Glutamatergic neuron (in vitro differentiated cells): ENCODE measurements at regions not wholly inside any gene's neighbourhood (a gene's known extent, or its start where the extent isn't known, plus 50 kb on each side); places are given as distances from the start of the nearest gene placed in this dataset.
A peak's percentile ranks its signal among the peaks of the same experiment; 100 is the strongest.

ENCODE experiments used
- DNase-seq: peaks from one replicate; pipeline ENCODE4 v3.0.0; 2022
- H3K27ac Mint-ChIP-seq: one replicate; pipeline ENCODE4 v1.8.0; 2020; ENCODE audit warnings: mild to moderate bottlenecking, mixed read lengths, inconsistent platforms; ENCODE audit not compliant: unreplicated experiment
- H3K27me3 Mint-ChIP-seq: one replicate; pipeline ENCODE4 v1.8.0; 2020; ENCODE audit warnings: mild to moderate bottlenecking, moderate library complexity, mixed read lengths, inconsistent platforms; ENCODE audit not compliant: unreplicated experiment
- H3K36me3 Mint-ChIP-seq: one replicate; pipeline ENCODE4 v1.8.0; 2020; ENCODE audit warnings: mild to moderate bottlenecking, mixed read lengths, inconsistent platforms; ENCODE audit not compliant: unreplicated experiment
- H3K4me1 Mint-ChIP-seq: one replicate; pipeline ENCODE4 v1.8.0; 2020; ENCODE audit warnings: mild to moderate bottlenecking, low read depth, mixed read lengths, inconsistent platforms; ENCODE audit not compliant: unreplicated experiment
- H3K4me3 Mint-ChIP-seq: one replicate; pipeline ENCODE4 v1.8.0; 2020; ENCODE audit warnings: mild to moderate bottlenecking, mixed read lengths, inconsistent platforms; ENCODE audit not compliant: unreplicated experiment
- H3K9me3 Mint-ChIP-seq: one replicate; pipeline ENCODE4 v1.8.0; 2020; ENCODE audit warnings: mild to moderate bottlenecking, moderate library complexity, mixed read lengths, inconsistent platforms; ENCODE audit not compliant: unreplicated experiment
- TF ChIP-seq, protein P1 (sequence below): fragments of 200-600 bp; sonication (generic); IDR thresholded peaks from one replicate; pipeline ENCODE4 v1.5.0; 2021; ENCODE audit not compliant: partially characterized antibody, unreplicated experiment

DNA sequence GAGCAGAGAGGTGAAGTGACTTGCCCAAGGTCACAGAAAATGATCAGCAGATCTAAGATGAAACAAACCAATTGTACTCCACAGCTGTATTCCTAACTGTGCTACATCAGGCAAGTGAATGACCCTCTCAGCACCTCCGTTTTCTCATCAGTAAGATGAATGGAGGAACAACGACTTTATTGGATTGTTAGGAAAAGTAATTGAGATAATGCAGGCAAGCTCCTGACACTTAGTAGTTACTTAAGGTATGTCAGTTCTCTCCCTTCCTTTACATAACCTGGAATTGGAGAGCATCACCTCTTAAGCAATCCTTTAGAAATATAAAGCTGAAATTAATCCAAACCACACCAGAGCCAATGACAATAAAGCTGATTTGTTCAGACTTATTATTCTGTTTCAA is 451.2 kb upstream of the CD180 start:
- H3K4me3 Mint-ChIP-seq, result no peak overlapping the region
- H3K27ac Mint-ChIP-seq, result no peak overlapping the region
- TF ChIP-seq, protein P1, sequence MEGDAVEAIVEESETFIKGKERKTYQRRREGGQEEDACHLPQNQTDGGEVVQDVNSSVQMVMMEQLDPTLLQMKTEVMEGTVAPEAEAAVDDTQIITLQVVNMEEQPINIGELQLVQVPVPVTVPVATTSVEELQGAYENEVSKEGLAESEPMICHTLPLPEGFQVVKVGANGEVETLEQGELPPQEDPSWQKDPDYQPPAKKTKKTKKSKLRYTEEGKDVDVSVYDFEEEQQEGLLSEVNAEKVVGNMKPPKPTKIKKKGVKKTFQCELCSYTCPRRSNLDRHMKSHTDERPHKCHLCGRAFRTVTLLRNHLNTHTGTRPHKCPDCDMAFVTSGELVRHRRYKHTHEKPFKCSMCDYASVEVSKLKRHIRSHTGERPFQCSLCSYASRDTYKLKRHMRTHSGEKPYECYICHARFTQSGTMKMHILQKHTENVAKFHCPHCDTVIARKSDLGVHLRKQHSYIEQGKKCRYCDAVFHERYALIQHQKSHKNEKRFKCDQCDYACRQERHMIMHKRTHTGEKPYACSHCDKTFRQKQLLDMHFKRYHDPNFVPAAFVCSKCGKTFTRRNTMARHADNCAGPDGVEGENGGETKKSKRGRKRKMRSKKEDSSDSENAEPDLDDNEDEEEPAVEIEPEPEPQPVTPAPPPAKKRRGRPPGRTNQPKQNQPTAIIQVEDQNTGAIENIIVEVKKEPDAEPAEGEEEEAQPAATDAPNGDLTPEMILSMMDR, result no peak
- H3K27me3 Mint-ChIP-seq, result no peaks in the 10 kb centered on the region
- no peaks in the 10 kb centered on the region for H3K4me1 Mint-ChIP-seq
- no peaks in the 10 kb centered on the region for H3K36me3 Mint-ChIP-seq
- no peaks in the 10 kb centered on the region for H3K9me3 Mint-ChIP-seq
- no peak for DNase-seq

DNA sequence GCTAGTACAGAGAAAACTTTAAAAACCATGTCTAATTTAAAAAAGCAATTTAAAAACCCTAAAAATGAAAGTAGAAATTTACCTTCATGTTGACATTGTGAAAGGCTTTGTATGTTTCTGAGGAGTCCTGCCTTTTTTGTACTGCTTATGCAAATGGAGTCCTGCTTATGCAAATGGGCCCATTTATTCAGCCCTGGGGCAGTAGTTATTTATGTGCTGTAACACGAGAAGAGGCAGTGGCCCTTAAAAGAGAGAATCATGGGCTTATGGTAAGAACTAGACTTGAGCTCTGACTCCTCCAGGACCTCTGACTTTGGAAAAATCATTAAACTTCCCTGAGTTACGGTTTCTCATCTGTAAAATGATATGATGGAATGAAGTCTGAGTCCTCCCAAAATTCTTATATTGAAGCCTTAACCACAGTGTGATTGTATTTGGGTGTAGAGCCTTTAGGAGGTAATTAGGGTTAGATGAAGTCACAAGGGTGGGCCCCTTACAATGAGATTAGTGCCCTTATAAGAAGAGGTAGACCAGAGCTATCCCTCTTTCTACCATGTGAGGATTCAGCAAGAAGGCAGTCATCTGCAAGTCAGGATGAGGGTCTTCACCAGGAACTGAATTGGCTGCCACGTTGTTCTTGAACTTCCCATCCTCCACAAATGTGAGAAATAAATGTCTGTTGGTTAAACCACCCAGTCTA is 447.8 kb upstream of the CD180 start:
- H3K36me3 Mint-ChIP-seq, result no peaks in the 10 kb centered on the region
- no peak overlapping the region for H3K27ac Mint-ChIP-seq
- no peak for DNase-seq
- no peaks in the 10 kb centered on the region for H3K9me3 Mint-ChIP-seq
- peaks cover 6% of the 10 kb centered on the region for H3K4me1 Mint-ChIP-seq
- TF ChIP-seq, protein P1, result no peak
- H3K4me3 Mint-ChIP-seq, result no peak overlapping the region
- no peaks in the 10 kb centered on the region for H3K27me3 Mint-ChIP-seq

DNA sequence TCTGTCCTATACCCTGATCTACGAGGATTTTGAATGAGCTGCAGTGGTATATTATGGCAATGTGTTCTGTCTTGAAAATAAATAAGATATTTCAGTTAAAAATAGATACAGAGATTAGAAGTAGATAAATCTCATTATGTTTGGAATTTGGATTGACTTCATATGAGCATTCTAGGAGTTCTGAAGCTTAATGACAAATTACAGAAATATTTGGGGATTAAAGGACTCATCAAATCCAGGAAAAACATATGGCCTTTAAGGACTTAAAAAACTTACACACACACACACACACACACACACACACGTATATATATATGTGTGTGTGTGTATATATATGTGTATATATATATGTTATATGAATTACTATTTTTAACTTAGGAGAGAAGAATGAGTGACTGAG is 446.9 kb upstream of the CD180 start:
- TF ChIP-seq, protein P1, result no peak
- no peak overlapping the region for H3K4me3 Mint-ChIP-seq
- H3K36me3 Mint-ChIP-seq, result no peaks in the 10 kb centered on the region
- H3K27ac Mint-ChIP-seq, result no peak overlapping the region
- no peaks in the 10 kb centered on the region for H3K9me3 Mint-ChIP-seq
- H3K27me3 Mint-ChIP-seq, result no peaks in the 10 kb centered on the region
- H3K4me1 Mint-ChIP-seq, result peaks cover 13% of the 10 kb centered on the region
- DNase-seq, result no peak

DNA sequence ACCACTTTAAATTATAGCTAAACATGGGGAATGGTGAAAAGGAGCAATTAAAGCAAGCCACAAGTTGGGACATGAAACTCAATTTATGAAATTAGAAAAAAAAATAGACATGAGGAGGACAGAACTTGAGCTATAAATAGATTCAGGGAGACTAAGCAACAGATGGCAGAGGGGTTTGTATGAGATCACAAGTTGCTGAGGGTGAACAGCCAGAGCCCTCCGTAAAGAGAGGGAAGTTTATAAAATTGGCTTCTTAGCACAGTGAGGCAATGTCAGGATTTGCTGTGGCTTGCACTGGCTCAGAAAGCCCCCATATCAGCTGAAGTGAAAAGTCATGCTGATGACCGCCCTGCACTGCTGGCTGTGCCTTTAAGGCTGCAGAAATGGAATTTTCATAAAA is 443.4 kb upstream of the CD180 start:
- H3K9me3 Mint-ChIP-seq, result peaks cover 2% of the 10 kb centered on the region
- TF ChIP-seq, protein P1, result no peak
- H3K27me3 Mint-ChIP-seq, result peaks cover 2% of the 10 kb centered on the region
- H3K4me1 Mint-ChIP-seq, result peaks cover 18% of the 10 kb centered on the region
- peaks cover 4% of the 10 kb centered on the region for H3K36me3 Mint-ChIP-seq
- peak overlapping the region; percentile 95 for H3K27ac Mint-ChIP-seq
- DNase-seq, result no peak
- H3K4me3 Mint-ChIP-seq, result peak overlapping the region; percentile 6

DNA sequence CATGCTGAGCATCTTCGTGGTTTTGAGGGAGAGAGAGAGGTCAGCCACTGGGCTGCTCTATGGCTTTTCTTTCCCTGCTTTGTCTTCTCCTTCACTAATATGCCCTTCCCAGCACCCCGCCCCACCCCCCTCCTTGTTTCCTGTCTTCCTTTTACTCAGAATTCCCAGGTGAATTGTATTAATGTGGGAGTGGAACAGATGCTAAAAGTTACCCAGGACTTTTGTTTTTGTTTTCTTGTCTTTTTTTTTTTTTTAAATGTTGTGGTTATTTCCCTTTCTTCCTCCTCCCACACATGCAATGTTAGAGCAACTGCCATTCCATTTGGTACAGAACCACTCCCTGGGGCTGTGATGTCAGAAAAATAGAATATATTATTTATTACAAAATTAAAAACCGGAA is 442.7 kb upstream of the CD180 start:
- Mint-ChIP-seq H3K9me3 (peaks cover 3% of the 10 kb centered on the region), H3K36me3 (peaks cover 8% of the 10 kb centered on the region)

More for the DNA sequence above, 442.7 kb upstream of the CD180 start:
- Mint-ChIP-seq H3K4me1 (peaks cover 18% of the 10 kb centered on the region), H3K4me3 (peak overlapping the region; percentile 13), H3K27ac (peak overlapping the region; percentile 95), H3K27me3 (peaks cover 2% of the 10 kb centered on the region)
- TF ChIP-seq, protein P1, result no peak
- DNase-seq, result peak; percentile 27
